ENCODE measurements at regions not wholly inside any gene's neighbourhood (a gene's known extent, or its start where the extent isn't known, plus 50 kb on each side); places are given as distances from the start of the nearest gene placed in this dataset.

GRCh38 chr2:66271777-66272176, 163.1 kb upstream of the MEIS1 start:
- H3K36me3 ChIP-seq (replicated peaks in 1 of 2; ENCODE audit: control extremely low read depth in 1 of 2, control insufficient read depth in 1 of 2, extremely low read depth in 1 of 2, insufficient read depth in 2 of 2, low read length in 1 of 2): no peaks in the 10 kb centered on the region
- POLR2A ChIA-PET: no interaction called here
- ATAC-seq (ENCODE audit: low read depth) (no peak), DNase-seq (no peak)
- intact Hi-C loops (cut with micrococcal nuclease): no loop called here
- H3K4me1 ChIP-seq (ENCODE audit: control insufficient read depth in 2 of 2, insufficient read depth in 2 of 2, low read length in 2 of 2): no peaks in the 10 kb centered on the region
- H4K20me1 ChIP-seq (ENCODE audit: control insufficient read depth, insufficient read depth, low read length, poor library complexity, severe bottlenecking): no peaks in the 10 kb centered on the region
- H3K9me3 ChIP-seq (ENCODE audit: control extremely low read depth in 1 of 3, control insufficient read depth in 2 of 3, insufficient read depth in 1 of 3, low read length in 2 of 3): no peaks in the 10 kb centered on the region
- H3K4me2 ChIP-seq (replicated peaks; ENCODE audit: low read depth, low read length, poor library complexity, severe bottlenecking): no peak overlapping the region
- H3K4me3 ChIP-seq (ENCODE audit: control extremely low read depth in 1 of 5, extremely low read depth in 1 of 5, insufficient read depth in 1 of 5, low read depth in 2 of 5, low read length in 4 of 5): no peak overlapping the region
- WGBS (ENCODE audit: insufficient coverage): no CpG with 5 or more reads among the region's 2 CpGs
- no peak overlapping the region for H3K4me3 Mint-ChIP-seq
- H3K9me3 Mint-ChIP-seq (ENCODE audit: insufficient read depth): no peaks in the 10 kb centered on the region
- no peak overlapping the region for H2AFZ ChIP-seq (ENCODE audit: insufficient read depth, low read depth, low read length, poor library complexity, severe bottlenecking)
- no peaks in the 10 kb centered on the region for H3K4me1 Mint-ChIP-seq
- H3K27ac ChIP-seq (ENCODE audit: low read length in 2 of 2): no peak overlapping the region
- TF ChIP-seq, protein P1, sequence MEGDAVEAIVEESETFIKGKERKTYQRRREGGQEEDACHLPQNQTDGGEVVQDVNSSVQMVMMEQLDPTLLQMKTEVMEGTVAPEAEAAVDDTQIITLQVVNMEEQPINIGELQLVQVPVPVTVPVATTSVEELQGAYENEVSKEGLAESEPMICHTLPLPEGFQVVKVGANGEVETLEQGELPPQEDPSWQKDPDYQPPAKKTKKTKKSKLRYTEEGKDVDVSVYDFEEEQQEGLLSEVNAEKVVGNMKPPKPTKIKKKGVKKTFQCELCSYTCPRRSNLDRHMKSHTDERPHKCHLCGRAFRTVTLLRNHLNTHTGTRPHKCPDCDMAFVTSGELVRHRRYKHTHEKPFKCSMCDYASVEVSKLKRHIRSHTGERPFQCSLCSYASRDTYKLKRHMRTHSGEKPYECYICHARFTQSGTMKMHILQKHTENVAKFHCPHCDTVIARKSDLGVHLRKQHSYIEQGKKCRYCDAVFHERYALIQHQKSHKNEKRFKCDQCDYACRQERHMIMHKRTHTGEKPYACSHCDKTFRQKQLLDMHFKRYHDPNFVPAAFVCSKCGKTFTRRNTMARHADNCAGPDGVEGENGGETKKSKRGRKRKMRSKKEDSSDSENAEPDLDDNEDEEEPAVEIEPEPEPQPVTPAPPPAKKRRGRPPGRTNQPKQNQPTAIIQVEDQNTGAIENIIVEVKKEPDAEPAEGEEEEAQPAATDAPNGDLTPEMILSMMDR (IDR thresholded peaks at IDR 0.05): no peak
- no peak for TF ChIP-seq EZH2 (IDR thresholded peaks at IDR 0.05; ENCODE audit: borderline replicate concordance, insufficient read depth, low read depth, low read length, poor library complexity, severe bottlenecking)
- H3K79me2 ChIP-seq (ENCODE audit: control insufficient read depth, insufficient read depth, low read length): no peaks in the 10 kb centered on the region
- no peaks in the 10 kb centered on the region for H3K27me3 ChIP-seq (replicated peaks in 1 of 4; ENCODE audit: control extremely low read depth in 1 of 4, control insufficient read depth in 3 of 4, insufficient read depth in 4 of 4, low read length in 3 of 4)
- H3K27me3 Mint-ChIP-seq: no peaks in the 10 kb centered on the region
- CTCF ChIA-PET: interaction anchor here (0.7 kb wide), 1 partner anchor 9 kb away, joined by 3 read pairs; no protein-coding TSS in a partner anchor
- no peak overlapping the region for H3K27ac Mint-ChIP-seq
- no peak overlapping the region for H3K9ac ChIP-seq (ENCODE audit: low read length)

GRCh38 chr2:66270247-66270646, 164.7 kb upstream of the MEIS1 start:
- ATAC-seq (ENCODE audit: low read depth): no peak
- CTCF ChIA-PET: no interaction called here
- WGBS (ENCODE audit: insufficient coverage): no CpG with 5 or more reads among the region's 1 CpG
- Histone ChIP-seq H3K36me3 (replicated peaks in 1 of 2; ENCODE audit: control extremely low read depth in 1 of 2, control insufficient read depth in 1 of 2, extremely low read depth in 1 of 2, insufficient read depth in 2 of 2, low read length in 1 of 2) (no peaks in the 10 kb centered on the region), H3K4me2 (replicated peaks; ENCODE audit: low read depth, low read length, poor library complexity, severe bottlenecking) (no peak overlapping the region), H2AFZ (ENCODE audit: insufficient read depth, low read depth, low read length, poor library complexity, severe bottlenecking) (no peak overlapping the region), H4K20me1 (ENCODE audit: control insufficient read depth, insufficient read depth, low read length, poor library complexity, severe bottlenecking) (no peaks in the 10 kb centered on the region), H3K27ac (ENCODE audit: low read length in 2 of 2) (no peak overlapping the region), H3K4me3 (ENCODE audit: control extremely low read depth in 1 of 5, extremely low read depth in 1 of 5, insufficient read depth in 1 of 5, low read depth in 2 of 5, low read length in 4 of 5) (no peak overlapping the region), H3K27me3 (replicated peaks in 1 of 4; ENCODE audit: control extremely low read depth in 1 of 4, control insufficient read depth in 3 of 4, insufficient read depth in 4 of 4, low read length in 3 of 4) (no peaks in the 10 kb centered on the region), H3K9me3 (ENCODE audit: control extremely low read depth in 1 of 3, control insufficient read depth in 2 of 3, insufficient read depth in 1 of 3, low read length in 2 of 3) (no peaks in the 10 kb centered on the region), H3K79me2 (ENCODE audit: control insufficient read depth, insufficient read depth, low read length) (no peaks in the 10 kb centered on the region), H3K9ac (ENCODE audit: low read length) (no peak overlapping the region), H3K4me1 (ENCODE audit: control insufficient read depth in 2 of 2, insufficient read depth in 2 of 2, low read length in 2 of 2) (no peaks in the 10 kb centered on the region)
- POLR2A ChIA-PET: no interaction called here
- H3K4me1 Mint-ChIP-seq: no peaks in the 10 kb centered on the region
- intact Hi-C loops (cut with micrococcal nuclease): no loop called here
- TF ChIP-seq, protein P1 (IDR thresholded peaks at IDR 0.05): no peak
- no peak for TF ChIP-seq EZH2 (IDR thresholded peaks at IDR 0.05; ENCODE audit: borderline replicate concordance, insufficient read depth, low read depth, low read length, poor library complexity, severe bottlenecking)
- no peak for DNase-seq
- no peak overlapping the region for H3K27ac Mint-ChIP-seq
- H3K4me3 Mint-ChIP-seq: no peak overlapping the region
- no peaks in the 10 kb centered on the region for H3K9me3 Mint-ChIP-seq (ENCODE audit: insufficient read depth)
- no peaks in the 10 kb centered on the region for H3K27me3 Mint-ChIP-seq

Measured in B cell (primary cell).